NCI-H187 (cell line): ENCODE measurements at regions not wholly inside any gene's neighbourhood (a gene's known extent, or its start where the extent isn't known, plus 50 kb on each side); places are given as distances from the start of the nearest gene placed in this dataset.
"Not testable (repeated sequence)": the region's sequence is repeated elsewhere in the genome, so short reads cannot be mapped to it uniquely, and the experiment has no call there.

ENCODE experiments used
- DNase-seq, 2 experiments: peaks; one replicate each; lab custom pipeline; 2025; lab: John Stamatoyannopoulos, UW

GRCh38 chr2:187057466-187057865 is 208.5 kb upstream of the ZSWIM2 start:
- no peak for DNase-seq

- DNase-seq = no peak
These were observed 207.7 kb upstream of the ZSWIM2 start for GRCh38 chr2:187056416-187057334.

GRCh38 chr2:187055463-187055862 is 206.5 kb upstream of the ZSWIM2 start:
- no peak for DNase-seq

- DNase-seq = no peak
These were observed 205.7 kb upstream of the ZSWIM2 start for GRCh38 chr2:187054501-187055319.

- DNase-seq = no peak
These were observed 202.4 kb upstream of the ZSWIM2 start for GRCh38 chr2:187051350-187051749.

GRCh38 chr2:187050409-187050998 is 201.5 kb upstream of the ZSWIM2 start:
- no peak for DNase-seq

GRCh38 chr2:187037310-187037709 is 188.3 kb upstream of the ZSWIM2 start:
- no peak for DNase-seq

GRCh38 chr2:187034434-187034833 is 185.5 kb upstream of the ZSWIM2 start:
- DNase-seq = no peak

GRCh38 chr2:187024739-187025138 is 175.8 kb upstream of the ZSWIM2 start:
- no peak for DNase-seq

GRCh38 chr2:187023996-187024395 is 175.0 kb upstream of the ZSWIM2 start:
- DNase-seq = not testable (repeated sequence)

- DNase-seq = no peak
These were observed 168.5 kb upstream of the ZSWIM2 start for GRCh38 chr2:187017438-187017837.

- DNase-seq = no peak
These were observed 164.1 kb upstream of the ZSWIM2 start for GRCh38 chr2:187013058-187013457.

- DNase-seq = no peak
These were observed 162.3 kb upstream of the ZSWIM2 start for GRCh38 chr2:187011206-187011832.

- DNase-seq = no peak
These were observed 160.7 kb upstream of the ZSWIM2 start for GRCh38 chr2:187009483-187010239.

- DNase-seq = no peak
These were observed 159.1 kb upstream of the ZSWIM2 start for GRCh38 chr2:187008111-187008510.

GRCh38 chr2:187003611-187004010 is 154.6 kb upstream of the ZSWIM2 start:
- DNase-seq = no peak

- DNase-seq = no peak
These were observed 154.1 kb upstream of the ZSWIM2 start for GRCh38 chr2:187003038-187003554.

- DNase-seq = no peak
These were observed 153.3 kb upstream of the ZSWIM2 start for GRCh38 chr2:187002242-187002641.

- no peak for DNase-seq
These were observed 152.3 kb upstream of the ZSWIM2 start for GRCh38 chr2:187001248-187001647.

- no peak for DNase-seq
These were observed 146.1 kb upstream of the ZSWIM2 start for GRCh38 chr2:186995092-186995491.

GRCh38 chr2:186992597-186992996 is 143.6 kb upstream of the ZSWIM2 start:
- no peak for DNase-seq
